WERI-Rb-1 (cell line): ENCODE measurements at regions not wholly inside any gene's neighbourhood (a gene's known extent, or its start where the extent isn't known, plus 50 kb on each side); places are given as distances from the start of the nearest gene placed in this dataset.

Source experiments
- DNase-seq: peaks from one replicate; pipeline ENCODE4 v3.0.0-alpha.2; 2020
- H3K27ac ChIP-seq: fragments of 250-450 bp; sonication (Bioruptor Pico); 2 replicates; pipeline ENCODE4 v1.5.1; 2020; ENCODE audit warnings: mild to moderate bottlenecking, moderate library complexity
- H3K27me3 ChIP-seq: fragments of 250-450 bp; sonication (Bioruptor Pico); 2 replicates; pipeline ENCODE4 v1.5.1; 2021; ENCODE audit warnings: mild to moderate bottlenecking, low read depth, moderate library complexity; ENCODE audit not compliant: insufficient read depth, severe bottlenecking
- H3K36me3 ChIP-seq: fragments of 250-450 bp; sonication (Bioruptor Pico); 2 replicates; pipeline ENCODE4 v1.5.1; 2020; ENCODE audit warnings: mild to moderate bottlenecking, moderate library complexity
- H3K4me3 ChIP-seq: 2 replicates; pipeline ENCODE4 v1.5.1; 2011; ENCODE audit warnings: low read depth, mild to moderate bottlenecking, control low read depth, low read length
- H3K9me3 ChIP-seq: fragments of 250-450 bp; sonication (Bioruptor Pico); 2 replicates; pipeline ENCODE4 v1.5.1; 2021; ENCODE audit warnings: mild to moderate bottlenecking, moderate library complexity; ENCODE audit not compliant: severe bottlenecking
- CTCF ChIP-seq: IDR thresholded peaks from 2 replicates; pipeline ENCODE4 v1.5.1; 2011; ENCODE audit warnings: low read depth, mild to moderate bottlenecking, control low read depth, inconsistent platforms, low read length

GRCh38 chr3:168864107-168865021 lies 768.6 kb upstream of the GOLIM4 start:
- TF ChIP-seq CTCF, result no peak
- H3K4me3 ChIP-seq, result no peak overlapping the region
- no peaks in the 10 kb centered on the region for H3K27me3 ChIP-seq
- H3K9me3 ChIP-seq, result no peaks in the 10 kb centered on the region
- no peaks in the 10 kb centered on the region for H3K36me3 ChIP-seq
- no peak overlapping the region for H3K27ac ChIP-seq
- DNase-seq, result no peak

- no peak for TF ChIP-seq CTCF
- H3K27ac ChIP-seq, result no peak overlapping the region
- H3K27me3 ChIP-seq, result no peaks in the 10 kb centered on the region
- no peak for DNase-seq
- no peaks in the 10 kb centered on the region for H3K9me3 ChIP-seq
- H3K36me3 ChIP-seq, result no peaks in the 10 kb centered on the region
- no peak overlapping the region for H3K4me3 ChIP-seq
Observed at GRCh38 chr3:168863561-168863960, 767.8 kb upstream of the GOLIM4 start.

GRCh38 chr3:168862466-168862865 lies 766.7 kb upstream of the GOLIM4 start:
- Histone ChIP-seq H3K9me3 (no peaks in the 10 kb centered on the region), H3K4me3 (no peak overlapping the region), H3K27me3 (no peaks in the 10 kb centered on the region), H3K36me3 (no peaks in the 10 kb centered on the region), H3K27ac (no peak overlapping the region)
- DNase-seq, result no peak
- no peak for TF ChIP-seq CTCF

GRCh38 chr3:168860592-168860991 lies 764.9 kb upstream of the GOLIM4 start:
- Histone ChIP-seq H3K36me3 (no peaks in the 10 kb centered on the region), H3K27ac (no peak overlapping the region), H3K27me3 (no peaks in the 10 kb centered on the region), H3K9me3 (no peaks in the 10 kb centered on the region), H3K4me3 (no peak overlapping the region)
- DNase-seq, result no peak
- TF ChIP-seq CTCF, result no peak

- no peaks in the 10 kb centered on the region for H3K9me3 ChIP-seq
- H3K27ac ChIP-seq, result no peak overlapping the region
- no peak for DNase-seq
- no peak for TF ChIP-seq CTCF
- no peak overlapping the region for H3K4me3 ChIP-seq
- H3K36me3 ChIP-seq, result no peaks in the 10 kb centered on the region
- H3K27me3 ChIP-seq, result no peaks in the 10 kb centered on the region
Observed at GRCh38 chr3:168860028-168860427, 764.3 kb upstream of the GOLIM4 start.
